H1 (cell line): ENCODE measurements at regions not wholly inside any gene's neighbourhood (a gene's known extent, or its start where the extent isn't known, plus 50 kb on each side); places are given as distances from the start of the nearest gene placed in this dataset.

Source experiments
- TF ChIP-seq, protein P1 (sequence below): IDR thresholded peaks from 2 replicates; pipeline ENCODE4 v1.6.1; 2012; ENCODE audit warnings: low read length, inconsistent platforms

DNA sequence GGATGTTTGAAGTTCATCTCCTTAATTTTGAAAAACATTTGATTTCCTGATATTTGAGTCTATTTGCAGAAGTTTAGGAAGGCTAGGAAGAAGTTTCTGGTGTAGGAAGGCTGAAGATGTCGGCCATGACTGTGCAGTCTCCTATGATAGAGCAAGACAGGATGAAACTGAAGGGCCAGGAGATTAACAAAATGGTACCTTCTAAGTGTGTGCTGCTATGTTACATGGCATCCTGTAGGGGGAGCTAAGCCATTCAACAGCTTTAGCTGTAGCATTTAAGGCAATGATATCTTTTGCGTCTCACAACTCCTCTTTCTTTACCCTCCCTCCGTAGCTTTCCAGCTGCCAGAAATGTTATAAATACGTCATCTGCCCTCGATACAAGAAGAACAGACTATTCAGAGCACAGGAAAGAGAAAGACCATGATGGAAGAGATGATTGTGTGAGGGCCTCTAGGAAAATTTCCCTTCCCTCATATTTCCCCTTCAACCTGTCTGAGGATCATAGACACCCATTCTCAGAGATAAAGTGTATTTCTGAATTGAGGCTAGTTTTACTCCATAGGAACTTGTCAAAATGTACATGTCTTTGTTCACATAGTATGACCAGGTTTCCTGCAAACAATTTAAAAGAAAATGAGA, 61.1 kb downstream of the XCL1 start (continued):
- TF ChIP-seq, protein P1, sequence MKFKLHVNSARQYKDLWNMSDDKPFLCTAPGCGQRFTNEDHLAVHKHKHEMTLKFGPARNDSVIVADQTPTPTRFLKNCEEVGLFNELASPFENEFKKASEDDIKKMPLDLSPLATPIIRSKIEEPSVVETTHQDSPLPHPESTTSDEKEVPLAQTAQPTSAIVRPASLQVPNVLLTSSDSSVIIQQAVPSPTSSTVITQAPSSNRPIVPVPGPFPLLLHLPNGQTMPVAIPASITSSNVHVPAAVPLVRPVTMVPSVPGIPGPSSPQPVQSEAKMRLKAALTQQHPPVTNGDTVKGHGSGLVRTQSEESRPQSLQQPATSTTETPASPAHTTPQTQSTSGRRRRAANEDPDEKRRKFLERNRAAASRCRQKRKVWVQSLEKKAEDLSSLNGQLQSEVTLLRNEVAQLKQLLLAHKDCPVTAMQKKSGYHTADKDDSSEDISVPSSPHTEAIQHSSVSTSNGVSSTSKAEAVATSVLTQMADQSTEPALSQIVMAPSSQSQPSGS, result no peak
- TF ChIP-seq, all 59 proteins: peak for 4
